ENCODE measurements at regions not wholly inside any gene's neighbourhood (a gene's known extent, or its start where the extent isn't known, plus 50 kb on each side); places are given as distances from the start of the nearest gene placed in this dataset.

DNA sequence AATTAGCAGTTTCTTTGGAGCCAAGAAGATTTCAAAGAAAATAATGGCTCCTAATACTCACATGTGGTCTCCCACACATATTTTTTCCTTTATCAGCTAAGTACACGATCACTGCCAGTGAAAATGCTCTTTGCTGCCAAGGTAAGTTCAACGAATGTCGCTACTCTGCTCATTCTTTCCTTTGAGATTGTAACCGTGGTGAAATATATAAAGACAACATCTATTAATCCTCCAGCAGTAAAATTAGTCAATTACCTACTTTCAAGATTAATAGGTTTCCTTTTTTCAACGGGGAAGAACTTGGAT lies 672.2 kb downstream of the GATA3 start:
- DNase-seq, result no peak

DNA sequence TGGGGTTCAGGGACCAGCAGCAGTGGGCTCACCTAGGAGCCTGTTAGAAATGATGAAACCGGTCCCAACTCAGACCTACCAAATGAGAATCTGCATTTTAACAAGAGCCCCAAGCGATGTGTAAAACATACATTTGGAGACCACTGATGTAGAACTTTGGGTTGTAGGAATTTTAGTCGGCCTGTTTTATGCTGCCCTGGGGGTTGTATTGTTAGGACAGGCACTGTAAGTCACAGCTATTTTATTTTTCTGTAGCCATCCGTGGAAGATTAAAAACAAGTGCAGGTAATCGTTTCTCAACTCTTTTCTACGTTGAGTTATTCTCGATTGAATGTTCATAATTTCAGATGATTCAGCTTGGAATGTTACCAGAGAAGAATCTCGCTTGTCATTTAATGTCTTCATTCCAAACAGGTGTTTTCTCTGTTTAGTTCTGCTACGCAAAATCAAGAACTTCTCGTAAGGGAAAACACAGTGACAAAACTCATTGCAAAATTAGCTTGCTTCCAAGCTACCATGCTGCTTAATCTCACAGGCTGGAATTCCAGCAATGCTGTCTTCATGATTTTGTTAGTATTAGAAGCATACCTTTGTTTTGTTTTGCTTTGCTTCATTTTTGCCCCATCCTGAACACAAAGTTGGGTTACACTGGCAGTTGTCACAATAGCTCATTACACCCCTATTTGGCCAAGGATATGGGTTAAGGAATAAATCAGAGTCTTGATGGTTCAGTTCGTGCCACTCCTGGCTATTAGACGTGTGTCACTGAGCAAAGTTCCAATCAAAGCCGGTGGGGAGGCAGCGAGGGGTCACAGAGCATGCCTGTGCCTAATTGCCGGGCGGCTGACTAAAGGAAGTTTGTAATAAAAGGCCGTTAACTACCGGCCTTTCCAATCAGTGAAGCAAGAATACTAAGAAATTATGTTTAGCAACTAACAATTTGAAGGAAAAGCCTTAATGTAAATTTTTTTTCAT lies 676.9 kb downstream of the GATA3 start:
- DNase-seq, result no peak

DNA sequence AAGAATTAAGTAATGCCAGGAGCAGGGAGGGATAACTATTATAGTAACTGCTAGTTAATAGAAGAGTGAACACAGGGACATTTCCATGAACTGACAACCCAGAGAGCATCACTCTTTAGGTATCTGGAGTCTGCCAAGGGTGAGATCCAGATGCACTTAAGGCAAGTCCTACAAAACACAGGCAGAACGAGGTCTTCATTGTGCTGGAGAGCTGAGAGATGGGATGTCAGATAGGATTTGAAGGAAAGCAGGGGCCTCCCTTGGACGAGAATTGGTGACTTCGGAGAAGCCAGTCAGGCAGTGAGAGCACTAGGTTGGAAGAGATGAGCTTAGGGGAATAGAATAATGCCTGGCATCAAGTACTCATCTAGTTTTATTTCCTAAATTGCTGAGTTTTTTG lies 684.5 kb downstream of the GATA3 start:
- no peak for DNase-seq

DNA sequence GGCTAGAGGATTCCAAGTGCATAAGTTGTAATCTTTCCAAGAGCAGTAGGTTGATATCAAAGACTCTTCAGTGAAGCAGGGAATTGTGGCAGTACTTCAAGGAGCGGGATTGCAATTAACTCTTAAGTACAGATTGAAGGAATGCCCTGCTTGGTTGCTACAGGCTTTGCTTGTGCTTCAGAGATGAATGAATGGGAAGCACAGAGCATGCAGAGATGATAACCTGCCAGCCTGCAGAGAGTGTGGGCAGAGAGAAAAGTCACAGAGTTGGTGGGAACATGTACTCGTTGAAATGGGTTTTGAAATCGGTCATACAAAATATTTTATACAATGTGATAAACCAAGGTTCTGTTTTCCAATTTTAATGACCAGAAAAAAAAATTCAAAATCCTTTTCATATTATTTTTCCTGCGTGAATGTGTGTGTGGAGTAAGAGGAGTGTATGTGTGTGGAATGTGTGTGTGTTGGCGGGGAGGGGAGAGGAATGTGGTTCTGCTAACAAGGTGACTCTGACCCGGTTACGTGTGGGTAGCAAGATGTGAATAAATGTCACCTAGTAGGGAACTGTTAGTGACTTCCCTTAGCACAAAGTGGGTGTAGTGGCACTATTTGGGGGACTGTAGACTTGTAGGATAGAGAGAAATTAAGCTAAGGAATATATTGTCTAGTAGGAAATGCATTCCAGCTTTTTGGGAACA lies 697.8 kb downstream of the GATA3 start:
- DNase-seq, result no peak

DNA sequence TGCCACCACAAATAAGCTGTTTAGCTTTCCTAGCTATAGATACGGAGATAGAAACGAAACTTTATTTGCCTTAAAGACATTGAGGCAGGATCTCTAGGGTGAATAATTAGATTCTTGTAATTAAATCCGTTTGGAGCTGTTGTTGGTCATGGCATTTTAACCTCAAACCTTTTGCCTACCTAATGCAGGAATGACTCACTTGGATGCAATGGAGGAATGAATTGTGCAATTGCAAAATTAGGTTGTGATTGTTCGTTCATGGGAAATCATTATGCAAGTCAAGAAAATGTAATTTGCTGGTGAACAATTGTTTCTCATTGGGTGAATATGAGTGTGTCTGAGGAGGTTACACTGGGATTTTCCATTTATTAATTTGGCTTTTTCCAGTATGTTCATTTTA lies 703.5 kb downstream of the GATA3 start:
- DNase-seq, result peak; percentile 2

DNA sequence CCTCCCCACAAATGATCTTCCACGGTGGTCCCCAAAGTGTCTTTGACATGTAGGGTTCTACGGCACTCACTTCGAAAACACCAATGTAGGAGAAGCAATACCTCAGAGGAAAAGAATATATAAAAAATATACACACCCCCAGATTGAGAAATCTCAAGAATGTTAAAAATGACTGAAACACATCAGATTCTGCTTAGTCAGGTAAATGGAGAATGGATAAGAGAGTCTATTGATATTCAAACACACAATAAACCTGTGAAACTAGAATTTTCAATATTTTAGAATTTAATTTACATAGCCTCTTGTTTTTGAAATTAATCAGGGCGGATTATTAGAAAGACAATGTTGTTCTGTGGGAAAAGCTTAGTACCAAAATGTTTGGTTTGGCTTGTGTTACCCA lies 712.4 kb downstream of the GATA3 start:
- no peak for DNase-seq

DNA sequence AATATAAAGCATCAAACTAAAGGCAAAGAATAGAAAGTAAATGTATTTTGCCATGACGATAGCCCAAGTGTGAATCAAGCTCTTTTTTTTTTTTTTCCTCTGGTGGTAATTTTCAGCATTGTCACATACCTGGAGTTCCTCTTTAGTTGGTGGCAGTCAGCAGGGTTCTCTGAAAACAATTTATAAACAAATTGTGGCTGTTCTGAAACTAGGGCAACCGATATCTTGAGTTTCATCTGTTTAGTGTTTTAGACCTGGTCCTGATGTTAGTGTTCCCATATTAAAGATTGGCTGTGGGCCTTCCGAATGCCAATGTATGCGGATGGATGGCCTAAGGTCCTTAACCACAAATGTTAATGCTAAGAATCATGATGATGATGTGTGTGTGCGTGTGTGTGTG lies 713.1 kb downstream of the GATA3 start:
- no peak for DNase-seq

DNA sequence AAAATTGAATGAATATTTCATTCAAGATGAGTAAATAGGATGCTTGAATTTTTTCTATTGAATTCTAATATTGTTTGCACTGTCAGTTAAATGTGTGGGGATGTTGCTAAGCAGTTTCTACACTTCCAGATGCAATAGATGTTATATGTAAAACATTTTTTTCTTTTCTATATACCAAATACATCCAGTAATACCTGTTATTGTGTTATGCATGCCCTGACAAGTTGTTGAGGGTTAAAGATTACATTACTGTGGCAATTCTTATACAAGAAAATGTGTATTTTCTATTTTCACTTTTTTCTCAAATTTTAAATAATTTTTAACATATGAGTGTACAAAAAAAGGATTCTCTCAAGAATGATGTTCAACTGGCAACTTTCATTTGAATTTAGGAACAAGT lies 713.9 kb downstream of the GATA3 start:
- no peak for DNase-seq

DNA sequence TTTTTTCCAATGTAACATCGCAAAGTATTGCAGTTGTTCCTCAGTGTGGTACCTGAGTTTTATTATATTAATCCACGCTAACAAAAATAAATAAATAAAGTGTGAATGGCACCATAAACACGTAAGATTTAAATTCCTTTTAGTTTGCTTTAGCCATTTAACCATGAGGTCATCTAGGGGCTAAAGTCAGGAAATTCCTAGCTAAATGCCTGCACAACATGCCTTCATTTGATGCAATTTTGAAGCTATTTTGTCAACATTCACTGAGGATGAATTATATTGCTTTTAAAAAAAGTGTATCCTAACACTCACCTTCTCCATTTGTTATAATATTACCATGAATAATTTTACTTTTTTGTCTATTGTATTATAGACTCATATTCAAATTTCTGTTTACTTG lies 714.4 kb downstream of the GATA3 start:
- DNase-seq, result no peak

DNA sequence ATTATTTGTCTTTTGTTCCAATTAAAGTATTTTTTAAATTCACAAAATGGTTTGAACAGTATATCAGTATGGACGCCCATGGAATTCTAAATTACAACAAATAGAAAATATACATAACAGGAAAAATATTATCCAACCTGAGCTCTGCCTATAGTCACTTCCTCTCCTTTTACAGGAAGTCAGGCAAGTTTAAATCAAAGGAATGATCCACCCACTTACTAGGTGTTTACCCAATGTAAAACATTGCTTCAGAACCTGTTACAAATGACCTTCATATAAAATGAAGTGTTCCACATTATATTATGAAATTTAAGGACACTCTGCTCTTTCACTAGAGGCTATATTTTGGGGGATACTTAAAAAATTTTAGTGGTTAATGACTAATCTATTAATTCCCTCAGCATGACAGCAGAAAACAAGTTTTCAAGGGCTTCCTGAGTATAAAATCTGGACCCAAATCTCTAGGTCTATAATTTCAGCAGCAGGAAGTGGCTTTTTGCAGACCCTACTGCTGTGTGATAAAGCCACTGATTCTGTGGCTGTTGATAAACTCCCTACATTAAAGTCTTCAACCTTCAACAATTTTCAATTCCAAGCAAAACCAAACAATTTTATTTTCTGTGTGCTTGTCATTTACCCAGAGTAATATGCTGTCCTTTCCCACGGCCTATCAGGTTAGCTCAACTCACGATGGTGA lies 722.6 kb downstream of the GATA3 start:
- no peak for DNase-seq

DNA sequence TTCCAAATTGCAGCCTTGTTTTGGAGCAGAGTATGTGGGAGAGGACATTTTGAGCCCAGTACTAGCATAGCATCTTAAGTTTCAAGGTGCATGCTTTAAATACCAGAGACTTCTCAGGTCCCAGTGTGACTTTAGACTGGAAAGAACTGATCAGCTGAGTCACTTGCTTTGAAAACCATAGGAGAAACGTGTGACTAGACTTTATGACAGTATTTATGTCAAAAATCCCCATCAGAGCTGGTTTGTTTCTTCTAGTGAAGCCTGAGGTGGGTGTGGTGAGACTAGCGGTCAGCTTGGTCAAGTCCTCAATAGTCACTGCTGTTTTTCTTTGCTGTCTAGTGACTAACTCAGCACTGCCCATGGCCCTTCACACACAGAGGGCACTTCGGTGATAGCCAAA lies 724.2 kb downstream of the GATA3 start:
- no peak for DNase-seq

DNA sequence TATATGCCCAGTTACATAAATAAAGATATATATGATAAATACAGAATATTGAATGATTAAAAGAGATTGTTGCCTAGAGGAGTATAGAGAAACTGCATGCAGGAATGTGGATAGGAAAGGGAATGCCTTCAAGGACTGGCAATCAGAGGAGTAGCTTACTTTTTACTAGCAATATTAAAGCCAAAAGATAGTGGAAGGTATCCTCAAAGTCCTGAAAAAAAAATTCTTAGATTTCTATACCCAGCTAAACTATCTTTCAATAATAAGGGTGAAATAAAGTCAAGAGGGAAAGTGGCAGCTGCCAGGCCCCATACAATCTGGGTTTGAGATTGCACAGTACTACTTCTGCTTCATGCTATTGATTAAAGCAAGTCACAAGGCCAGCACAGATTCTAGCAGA lies 733.2 kb downstream of the GATA3 start:
- no peak for DNase-seq

DNA sequence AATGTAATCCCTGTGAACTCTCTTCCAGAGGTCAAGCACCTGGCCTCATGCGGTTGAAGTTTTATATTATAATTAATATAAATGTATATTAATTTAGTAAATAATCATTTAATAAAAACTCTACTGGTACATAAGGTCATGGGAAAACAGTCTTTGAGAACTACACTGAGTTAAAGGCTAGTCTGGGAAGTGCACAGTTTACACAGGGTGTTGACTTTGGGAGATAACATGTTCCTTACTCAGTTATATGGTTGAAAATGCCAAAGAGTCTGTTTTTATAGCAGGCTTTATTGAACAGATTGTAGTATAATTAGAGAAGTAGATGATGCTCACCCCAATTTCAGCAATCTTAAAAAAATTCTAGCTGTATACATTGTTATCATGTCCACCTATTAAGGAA lies 735.9 kb downstream of the GATA3 start:
- DNase-seq, result no peak

DNA sequence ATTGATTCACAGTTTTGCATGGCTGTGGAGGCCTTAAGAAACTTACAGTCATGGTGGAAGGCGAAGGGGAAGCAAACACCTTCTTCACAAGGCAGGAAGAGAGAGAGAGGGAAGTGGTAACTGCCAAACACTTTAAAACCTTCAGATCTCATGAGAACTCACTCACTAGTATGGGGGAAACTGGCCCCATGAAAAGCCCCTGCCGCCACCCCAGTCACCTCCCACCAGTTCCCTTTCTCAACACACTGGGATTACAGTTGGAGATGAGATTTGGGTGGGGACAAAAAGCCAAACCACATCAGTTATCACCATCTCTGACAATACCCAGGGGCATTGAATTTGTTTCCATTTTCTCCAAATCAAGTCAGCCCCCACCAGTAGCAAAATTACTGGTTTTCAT lies 740.4 kb downstream of the GATA3 start:
- DNase-seq, result no peak

DNA sequence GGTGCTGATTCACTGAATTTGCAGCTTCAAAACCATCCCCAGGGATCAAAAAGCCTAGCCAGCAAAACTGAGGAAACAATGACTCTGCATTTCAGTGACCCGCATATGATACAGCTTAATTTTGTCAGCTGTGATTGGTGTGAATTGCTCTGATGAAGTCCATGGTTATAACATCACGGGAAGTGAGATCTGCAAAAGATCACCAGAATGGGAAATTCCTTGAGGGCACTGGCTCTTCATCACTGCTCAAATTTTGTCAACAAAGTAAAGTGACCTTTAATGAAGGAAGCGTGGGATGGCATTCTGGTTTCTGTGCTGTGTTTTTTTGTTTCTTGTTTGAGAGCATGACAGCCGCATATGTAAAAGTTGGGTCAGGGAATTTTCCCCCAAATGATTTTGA lies 745.9 kb downstream of the GATA3 start:
- DNase-seq, result no peak

DNA sequence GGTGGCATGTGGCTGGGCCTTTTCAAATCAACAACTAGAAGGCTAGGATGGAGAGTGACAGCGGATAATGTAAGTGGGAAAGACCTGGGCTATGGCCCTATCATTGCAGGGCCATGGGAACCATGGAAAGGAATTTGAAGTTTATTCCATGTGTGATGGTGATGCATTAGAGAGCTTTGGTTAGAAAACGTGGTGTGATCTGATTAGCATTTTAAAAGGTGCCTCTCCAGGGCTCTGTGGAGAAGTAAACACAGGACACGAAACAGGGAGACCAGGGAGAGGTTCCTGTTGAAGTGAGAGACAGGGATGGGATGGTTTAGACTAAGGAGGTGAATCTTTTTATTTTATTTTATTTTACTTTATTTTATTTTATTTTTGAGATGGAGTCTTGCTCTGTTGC lies 749.5 kb downstream of the GATA3 start:
- DNase-seq, result no peak

DNA sequence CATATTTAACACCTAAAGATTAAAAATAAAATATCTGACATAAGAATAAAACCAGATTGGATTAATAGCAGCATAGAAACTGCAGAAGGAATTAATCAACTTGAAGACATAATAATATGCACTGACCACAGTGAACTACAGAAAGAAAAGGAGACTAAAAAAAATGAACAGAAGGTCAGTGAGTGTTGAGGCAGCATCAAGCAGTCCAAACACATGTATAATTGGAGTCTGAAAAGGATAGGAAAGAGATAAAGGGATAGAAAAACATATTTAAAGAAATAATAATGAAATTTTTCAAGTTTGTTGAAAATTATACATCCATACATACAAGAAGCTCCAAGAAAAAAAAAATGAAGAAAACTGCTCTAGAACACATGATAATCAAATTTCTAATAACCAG lies 756.2 kb downstream of the GATA3 start:
- DNase-seq, result no peak

DNA sequence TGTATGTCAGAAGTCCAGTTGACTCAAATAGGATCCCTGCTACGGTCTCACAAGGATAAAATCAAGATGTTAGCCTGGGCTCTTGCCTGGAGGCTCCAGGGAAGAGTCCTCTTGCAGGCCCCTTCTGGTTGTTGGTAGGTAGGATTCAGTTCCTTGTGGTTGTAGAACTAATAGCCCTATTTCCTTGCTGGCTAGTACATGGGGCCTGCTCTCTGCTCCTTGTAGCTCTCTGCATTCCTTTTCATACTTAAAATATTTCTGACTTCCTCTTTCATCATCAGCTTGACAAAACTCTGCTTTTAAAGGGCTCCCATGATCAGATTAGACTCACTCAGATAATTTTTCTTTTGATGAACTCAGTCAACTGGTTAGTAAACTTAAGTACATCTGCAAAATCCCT lies 756.7 kb downstream of the GATA3 start:
- no peak for DNase-seq

DNA sequence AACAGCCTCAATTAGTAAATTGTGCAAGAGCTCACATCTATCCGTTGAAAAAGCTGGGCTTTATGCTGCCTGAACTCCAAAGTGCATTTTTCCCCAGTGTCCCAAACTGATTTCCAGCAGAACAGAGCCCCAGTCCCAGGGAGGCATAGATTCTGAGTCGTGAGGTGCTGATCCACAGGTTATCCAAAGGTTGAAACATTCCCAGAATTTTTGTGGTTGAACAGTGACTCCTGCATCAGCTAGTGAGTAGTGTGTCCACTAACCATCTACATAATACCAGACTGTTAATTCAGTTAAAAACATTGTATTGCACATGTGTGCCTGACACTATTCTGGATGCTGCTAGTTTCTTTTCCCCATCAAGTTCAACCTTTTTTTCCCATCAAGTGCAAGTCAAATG lies 761.5 kb downstream of the GATA3 start:
- no peak for DNase-seq

DNA sequence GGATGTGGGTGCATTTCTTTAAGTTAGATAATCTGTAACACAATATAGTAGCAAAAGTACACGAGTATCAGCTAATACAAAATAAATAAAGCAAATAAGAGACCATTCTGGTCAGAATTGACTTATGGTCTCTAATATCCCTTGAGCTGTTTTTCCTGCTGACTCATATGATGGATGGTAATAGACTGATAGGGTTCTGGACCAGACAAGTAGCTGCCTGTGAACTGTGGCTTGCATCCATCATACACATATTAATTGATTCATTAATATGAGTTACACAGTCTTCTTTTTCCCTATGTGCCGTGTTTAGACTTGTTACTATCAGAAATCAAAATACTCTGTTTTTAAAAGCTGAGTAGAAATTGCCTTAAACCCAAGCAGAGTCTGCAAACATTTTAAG lies 762.8 kb downstream of the GATA3 start:
- DNase-seq, result no peak

DNA sequence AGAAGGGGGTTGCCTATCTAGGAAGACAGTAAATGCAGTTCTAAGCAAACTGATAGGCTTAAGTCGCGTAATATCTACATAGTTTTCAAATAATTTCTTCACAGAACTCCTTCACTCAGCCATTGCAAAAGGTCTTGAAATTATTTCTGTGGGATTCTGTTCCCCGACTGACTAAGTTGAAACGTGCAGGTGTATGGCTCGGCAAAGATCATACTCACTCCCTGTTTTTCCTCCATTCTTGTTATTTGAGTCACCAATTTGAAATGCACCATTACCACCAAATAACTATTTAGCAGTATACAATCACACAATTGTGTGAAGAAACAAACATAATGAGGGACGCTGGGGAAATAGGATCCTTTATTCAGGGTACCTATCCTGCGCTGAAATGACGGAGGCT lies 771.1 kb downstream of the GATA3 start:
- no peak for DNase-seq

DNA sequence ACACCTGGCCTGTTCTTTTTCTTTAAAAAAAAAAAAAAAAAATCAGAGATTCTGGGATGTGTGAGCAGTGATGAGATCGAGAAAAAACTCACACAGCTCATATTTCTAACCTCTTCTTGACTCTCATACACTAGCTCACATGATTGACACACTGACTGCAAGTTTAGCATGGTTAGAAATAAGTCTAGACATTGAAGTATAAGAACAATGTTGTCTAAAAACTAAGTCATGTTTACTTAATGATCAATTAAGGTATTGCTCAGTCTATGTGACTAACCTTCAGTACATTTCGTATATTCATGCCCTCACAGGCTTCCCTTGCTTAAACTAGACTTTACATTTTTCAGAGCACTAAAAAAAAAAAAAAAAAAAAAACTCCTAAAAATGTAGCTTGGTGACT lies 775.1 kb downstream of the GATA3 start:
- no peak for DNase-seq

DNA sequence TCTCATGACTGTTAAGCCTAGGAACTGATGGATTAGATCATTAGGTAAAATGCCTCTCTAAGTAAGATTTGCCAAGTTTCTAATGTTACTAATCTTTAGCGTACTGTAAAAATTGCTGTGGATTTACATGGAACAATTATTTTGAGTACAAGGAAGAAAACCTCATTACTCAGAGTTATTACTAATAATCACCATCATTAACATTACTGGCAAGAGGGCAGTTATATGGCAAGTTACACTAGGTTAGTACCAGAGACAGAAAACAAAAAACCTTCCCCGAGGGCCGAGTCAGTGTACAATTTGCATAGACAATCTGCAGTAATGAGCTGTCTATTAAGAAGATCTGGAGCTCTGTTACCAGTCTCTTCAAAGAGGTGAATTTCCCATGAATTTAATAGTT lies 775.6 kb downstream of the GATA3 start:
- DNase-seq, result no peak

DNA sequence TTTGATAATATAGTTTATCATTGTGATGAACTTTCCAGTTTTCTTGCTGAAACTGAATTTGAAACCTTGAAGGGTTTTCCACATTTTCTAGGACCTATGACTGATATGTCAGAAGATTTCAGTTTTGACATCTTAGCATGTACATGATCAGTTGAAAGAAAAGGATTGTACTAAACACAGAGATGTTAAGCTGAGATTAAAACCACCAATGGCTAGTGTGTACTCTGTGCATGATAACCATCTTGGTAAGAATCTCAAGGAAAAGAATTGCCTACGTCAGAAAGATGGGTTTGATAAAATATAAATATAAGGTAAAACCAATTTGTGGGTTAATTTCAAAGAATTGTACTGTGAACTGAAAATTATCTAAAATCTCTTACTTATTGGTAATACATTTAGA lies 776.4 kb downstream of the GATA3 start:
- no peak for DNase-seq
